NT2/D1 (cell line): ENCODE measurements at regions not wholly inside any gene's neighbourhood (a gene's known extent, or its start where the extent isn't known, plus 50 kb on each side); places are given as distances from the start of the nearest gene placed in this dataset.

ENCODE experiments used
- SUZ12 ChIP-seq: IDR thresholded peaks from 2 replicates; pipeline ENCODE4 v1.6.1; 2011; ENCODE audit not compliant: insufficient read length, insufficient read depth; ENCODE audit errors: extremely low read depth
- YY1 ChIP-seq: IDR thresholded peaks from 2 replicates; pipeline ENCODE4 v1.6.1; 2011; ENCODE audit not compliant: insufficient read length, insufficient read depth

- no peak for TF ChIP-seq SUZ12
- no peak for TF ChIP-seq YY1
Measured at GRCh38 chr3:67863869-67864268, 209.5 kb upstream of the SUCLG2 start.
